Jurkat, Clone E6-1 (cell line): ENCODE measurements at regions not wholly inside any gene's neighbourhood (a gene's known extent, or its start where the extent isn't known, plus 50 kb on each side); places are given as distances from the start of the nearest gene placed in this dataset.
"Not testable (repeated sequence)": the region's sequence is repeated elsewhere in the genome, so short reads cannot be mapped to it uniquely, and the experiment has no call there.

Experiments used
- DNase-seq: peaks from one replicate; pipeline ENCODE4 v3.0.0-alpha.2; 2011; ENCODE audit warnings: low read depth, low spot score
- H3K4me3 ChIP-seq: 2 replicates; pipeline ENCODE4 v1.5.1; 2011; ENCODE audit warnings: mild to moderate bottlenecking, low read length, control low read depth, moderate library complexity

- DNase-seq = no peak
- no peak overlapping the region for H3K4me3 ChIP-seq
Measured at GRCh38 chr4:17057035-17057434, 158.6 kb upstream of the LDB2 start.

GRCh38 chr4:17055788-17056187, 157.3 kb upstream of the LDB2 start:
- H3K4me3 ChIP-seq = no peak overlapping the region
- DNase-seq = no peak

- no peak for DNase-seq
- H3K4me3 ChIP-seq = no peak overlapping the region
Measured at GRCh38 chr4:17045866-17046265, 147.4 kb upstream of the LDB2 start.

GRCh38 chr4:17038510-17039176, 140.2 kb upstream of the LDB2 start:
- no peak overlapping the region for H3K4me3 ChIP-seq
- DNase-seq = no peak

- no peak overlapping the region for H3K4me3 ChIP-seq
- DNase-seq = no peak
Measured at GRCh38 chr4:17033768-17034181, 135.3 kb upstream of the LDB2 start.

- DNase-seq = no peak
- H3K4me3 ChIP-seq = no peak overlapping the region
Measured at GRCh38 chr4:17033025-17033767, 134.8 kb upstream of the LDB2 start.

- H3K4me3 ChIP-seq = no peak overlapping the region
- no peak for DNase-seq
Measured at GRCh38 chr4:17030543-17030942, 132.1 kb upstream of the LDB2 start.

- DNase-seq = no peak
- no peak overlapping the region for H3K4me3 ChIP-seq
Measured at GRCh38 chr4:17029964-17030363, 131.5 kb upstream of the LDB2 start.

- DNase-seq = no peak
- no peak overlapping the region for H3K4me3 ChIP-seq
Measured at GRCh38 chr4:17029432-17029831, 131.0 kb upstream of the LDB2 start.

GRCh38 chr4:17027495-17027894, 129.1 kb upstream of the LDB2 start:
- no peak for DNase-seq

GRCh38 chr4:17024425-17024824, 126.0 kb upstream of the LDB2 start:
- no peak for DNase-seq
- no peak overlapping the region for H3K4me3 ChIP-seq

More at GRCh38 chr4:17027495-17027894, 129.1 kb upstream of the LDB2 start:
- H3K4me3 ChIP-seq = no peak overlapping the region

GRCh38 chr4:17020901-17021300, 122.5 kb upstream of the LDB2 start:
- H3K4me3 ChIP-seq = no peak overlapping the region
- no peak for DNase-seq

- H3K4me3 ChIP-seq = no peak overlapping the region
- DNase-seq = no peak
Measured at GRCh38 chr4:17020451-17020850, 122.0 kb upstream of the LDB2 start.

GRCh38 chr4:17018621-17019020, 120.2 kb upstream of the LDB2 start:
- not testable (repeated sequence) for DNase-seq, H3K4me3 ChIP-seq

- no peak overlapping the region for H3K4me3 ChIP-seq
- no peak for DNase-seq
Measured at GRCh38 chr4:17018013-17018412, 119.6 kb upstream of the LDB2 start.

GRCh38 chr4:17013382-17014006, 115.0 kb upstream of the LDB2 start:
- no peak for DNase-seq

GRCh38 chr4:17012451-17012850, 114.0 kb upstream of the LDB2 start:
- no peak overlapping the region for H3K4me3 ChIP-seq
- DNase-seq = no peak

More at GRCh38 chr4:17013382-17014006, 115.0 kb upstream of the LDB2 start:
- no peak overlapping the region for H3K4me3 ChIP-seq

GRCh38 chr4:17010426-17011087, 112.1 kb upstream of the LDB2 start:
- no peak overlapping the region for H3K4me3 ChIP-seq
- DNase-seq = peak; percentile 77

GRCh38 chr4:17009871-17010367, 111.5 kb upstream of the LDB2 start:
- no peak for DNase-seq
- H3K4me3 ChIP-seq = no peak overlapping the region
